ENCODE measurements at regions not wholly inside any gene's neighbourhood (a gene's known extent, or its start where the extent isn't known, plus 50 kb on each side); places are given as distances from the start of the nearest gene placed in this dataset.

DNA sequence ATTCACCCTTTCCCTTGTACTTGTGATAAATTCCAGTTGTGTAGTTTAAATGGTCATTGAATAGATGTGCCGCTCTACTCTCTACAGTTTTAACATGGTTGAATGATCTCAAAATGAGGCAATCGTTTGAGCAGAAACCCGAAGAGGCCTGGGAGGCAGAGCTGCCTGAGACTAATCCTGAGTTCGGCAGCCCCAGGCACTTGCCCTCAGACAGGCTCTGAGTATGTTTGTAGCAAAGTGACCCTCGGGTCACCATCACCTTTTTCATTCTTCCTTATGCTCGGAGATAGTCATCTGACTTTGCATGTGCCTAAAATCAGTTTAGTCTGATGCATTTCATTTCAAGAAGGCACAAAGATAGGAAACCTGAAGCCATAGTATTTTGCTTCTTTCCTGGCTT lies 184.0 kb upstream of the RBFOX1 start:
- Mint-ChIP-seq H3K4me1 (no peaks in the 10 kb centered on the region), H3K27ac (no peak overlapping the region), H3K9me3 (peaks cover 9% of the 10 kb centered on the region), H3K36me3 (no peaks in the 10 kb centered on the region), H3K27me3 (no peaks in the 10 kb centered on the region), H3K4me3 (no peak overlapping the region)

DNA sequence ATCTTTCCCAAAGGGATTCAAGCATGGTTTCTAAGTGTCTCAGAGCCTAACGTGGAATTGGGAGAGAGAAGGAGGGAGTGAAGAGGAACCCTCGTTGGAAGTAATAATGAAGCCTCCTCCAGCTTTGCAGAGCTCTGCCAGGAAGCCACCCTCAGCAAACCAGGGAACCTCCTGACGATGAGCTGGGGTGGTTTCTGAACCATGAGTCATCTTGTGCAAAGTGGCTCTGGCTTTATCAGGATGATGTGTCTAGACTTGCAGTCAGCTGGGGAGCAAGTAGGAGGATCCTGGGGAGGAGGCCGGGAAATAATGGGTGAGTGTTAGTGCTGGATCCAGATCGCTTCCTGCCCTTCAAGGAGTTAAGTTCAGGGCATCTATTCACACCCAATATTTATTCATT lies 191.7 kb upstream of the RBFOX1 start:
- Mint-ChIP-seq H3K4me3 (no peak overlapping the region), H3K36me3 (no peaks in the 10 kb centered on the region), H3K27me3 (no peaks in the 10 kb centered on the region), H3K9me3 (peaks cover 15% of the 10 kb centered on the region), H3K27ac (no peak overlapping the region), H3K4me1 (no peaks in the 10 kb centered on the region)

DNA sequence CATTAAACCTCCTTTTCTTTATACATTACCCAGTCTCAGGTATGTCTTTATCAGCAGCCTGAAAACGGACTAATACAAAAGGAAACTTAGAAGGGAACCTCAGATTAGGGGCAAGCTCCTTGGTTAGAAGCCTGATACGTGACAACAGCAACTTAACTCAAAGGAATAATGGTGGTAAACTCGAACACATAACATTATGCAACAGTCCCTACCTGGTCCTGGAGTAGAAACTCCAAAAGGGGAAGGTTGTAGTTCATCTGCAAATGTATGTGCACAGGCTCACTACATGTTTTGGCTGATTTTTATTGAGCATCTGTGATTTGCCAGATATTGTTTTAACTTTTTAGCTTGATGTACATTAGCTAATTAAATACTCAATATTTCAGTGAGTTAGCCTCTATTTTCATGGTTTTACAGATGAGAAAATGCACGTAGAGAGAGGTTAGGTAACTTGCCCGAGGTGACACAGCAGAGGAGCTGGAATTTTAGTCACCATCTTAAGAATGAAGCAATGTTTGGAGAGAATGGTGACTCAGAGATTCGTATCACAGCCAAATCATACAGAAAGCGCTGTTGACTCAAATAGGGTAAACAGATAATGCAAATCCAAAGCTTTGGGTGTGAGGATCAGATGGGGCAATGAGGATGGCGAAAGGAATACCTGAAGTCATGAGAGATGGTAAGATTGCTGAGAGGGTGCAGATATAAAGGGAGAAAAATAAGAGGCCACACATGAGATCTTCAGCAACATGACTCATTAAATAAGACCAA lies 194.9 kb upstream of the RBFOX1 start:
- no peak overlapping the region for H3K4me3 Mint-ChIP-seq
- H3K27me3 Mint-ChIP-seq: no peaks in the 10 kb centered on the region
- no peaks in the 10 kb centered on the region for H3K4me1 Mint-ChIP-seq
- H3K27ac Mint-ChIP-seq: no peak overlapping the region
- no peaks in the 10 kb centered on the region for H3K36me3 Mint-ChIP-seq
- H3K9me3 Mint-ChIP-seq: peaks cover 16% of the 10 kb centered on the region

GRCh38 chr16:7132465-7132864 lies 200.2 kb upstream of the RBFOX1 start:
- Mint-ChIP-seq H3K27me3 (no peaks in the 10 kb centered on the region), H3K4me1 (no peaks in the 10 kb centered on the region), H3K27ac (no peak overlapping the region), H3K36me3 (no peaks in the 10 kb centered on the region), H3K4me3 (no peak overlapping the region), H3K9me3 (peaks cover 11% of the 10 kb centered on the region)

DNA sequence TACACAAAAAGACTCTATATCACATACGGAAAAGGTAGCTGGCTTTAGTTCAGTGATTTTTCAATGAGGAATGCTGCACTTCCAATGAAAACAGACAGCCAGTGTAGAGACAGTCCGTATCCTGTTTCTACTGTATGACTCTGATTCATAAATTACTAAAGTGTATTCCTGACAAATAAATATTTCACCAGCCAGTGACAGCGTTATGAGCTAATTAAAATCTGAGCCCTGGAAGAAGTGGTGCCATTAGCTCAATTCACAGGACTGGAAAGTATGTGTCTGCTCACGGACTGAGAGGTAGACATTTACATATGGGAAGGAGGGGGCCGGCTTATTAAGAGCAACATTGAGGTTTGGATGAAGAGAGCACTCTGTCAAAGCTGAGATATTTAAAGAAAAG lies 207.9 kb upstream of the RBFOX1 start:
- H3K4me1 Mint-ChIP-seq: no peaks in the 10 kb centered on the region
- H3K4me3 Mint-ChIP-seq: no peak overlapping the region
- no peaks in the 10 kb centered on the region for H3K27me3 Mint-ChIP-seq
- H3K9me3 Mint-ChIP-seq: peaks cover 10% of the 10 kb centered on the region
- no peaks in the 10 kb centered on the region for H3K36me3 Mint-ChIP-seq
- H3K27ac Mint-ChIP-seq: no peak overlapping the region

- Mint-ChIP-seq H3K27me3 (no peaks in the 10 kb centered on the region), H3K36me3 (no peaks in the 10 kb centered on the region), H3K4me3 (no peak overlapping the region), H3K27ac (no peak overlapping the region), H3K4me1 (no peaks in the 10 kb centered on the region), H3K9me3 (peaks cover 10% of the 10 kb centered on the region)
Observed at GRCh38 chr16:7124242-7124641, 208.4 kb upstream of the RBFOX1 start.

DNA sequence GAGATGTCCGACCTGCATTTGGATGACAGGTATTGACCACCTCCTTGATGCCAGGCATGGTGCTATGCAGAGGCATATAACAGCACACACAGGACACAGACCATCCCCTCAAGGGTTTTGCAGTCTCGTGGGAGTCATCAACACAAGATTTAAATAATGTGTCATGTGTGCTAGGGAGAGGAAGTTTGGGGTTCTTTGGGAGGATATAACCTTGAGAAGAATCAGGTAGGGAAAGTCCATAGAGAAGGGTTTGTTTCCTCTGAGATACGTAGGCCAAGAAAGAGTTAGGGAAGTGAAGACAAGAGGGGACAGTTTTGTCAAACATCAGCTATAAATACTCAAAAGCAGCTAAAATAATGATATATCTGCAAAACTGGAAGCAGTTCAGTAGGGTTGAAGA lies 215.9 kb upstream of the RBFOX1 start:
- Mint-ChIP-seq H3K36me3 (no peaks in the 10 kb centered on the region), H3K27ac (no peak overlapping the region), H3K27me3 (no peaks in the 10 kb centered on the region), H3K4me1 (no peaks in the 10 kb centered on the region), H3K4me3 (no peak overlapping the region), H3K9me3 (no peaks in the 10 kb centered on the region)

DNA sequence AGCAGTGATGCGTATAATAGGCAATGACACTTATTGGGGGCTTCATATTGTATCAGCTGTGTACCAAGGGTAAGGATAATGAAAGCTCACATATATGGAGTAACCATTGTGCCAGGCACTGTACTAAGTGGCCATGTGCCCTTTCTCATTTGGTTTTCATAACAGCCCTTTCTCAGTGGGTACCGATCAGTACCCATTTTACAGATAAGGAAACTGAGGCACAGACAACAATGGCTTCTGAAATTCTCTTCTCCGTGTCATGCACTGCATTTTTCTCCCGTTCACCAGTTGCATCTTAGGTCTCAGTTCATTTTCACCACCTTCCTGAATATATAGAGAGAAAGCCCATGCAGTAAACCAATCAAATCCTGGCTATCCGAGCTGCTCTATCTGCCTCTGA lies 216.7 kb upstream of the RBFOX1 start:
- H3K27ac Mint-ChIP-seq: no peak overlapping the region
- no peaks in the 10 kb centered on the region for H3K27me3 Mint-ChIP-seq
- H3K4me3 Mint-ChIP-seq: no peak overlapping the region
- no peaks in the 10 kb centered on the region for H3K9me3 Mint-ChIP-seq
- no peaks in the 10 kb centered on the region for H3K36me3 Mint-ChIP-seq
- H3K4me1 Mint-ChIP-seq: no peaks in the 10 kb centered on the region

DNA sequence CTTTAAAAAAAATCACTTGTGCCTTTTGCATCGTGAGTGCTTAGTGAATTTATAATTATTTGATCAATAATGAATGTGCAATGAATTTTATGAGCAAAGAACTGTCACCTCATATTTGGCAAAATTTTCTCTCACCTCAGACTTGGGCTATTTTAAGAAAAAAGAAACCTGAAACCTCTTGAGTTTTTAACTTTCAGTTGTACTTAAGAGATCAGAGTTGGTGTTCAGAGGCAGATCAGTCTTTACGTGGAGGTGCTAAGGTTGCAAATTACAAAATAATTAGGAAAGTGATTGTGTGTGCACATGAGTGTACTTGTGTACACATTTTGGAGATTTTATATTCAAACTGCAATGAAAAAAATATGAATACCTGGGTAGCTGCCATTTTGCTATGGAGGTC lies 218.7 kb upstream of the RBFOX1 start:
- H3K9me3 Mint-ChIP-seq: no peaks in the 10 kb centered on the region
- no peaks in the 10 kb centered on the region for H3K4me1 Mint-ChIP-seq
- no peak overlapping the region for H3K4me3 Mint-ChIP-seq
- no peak overlapping the region for H3K27ac Mint-ChIP-seq
- no peaks in the 10 kb centered on the region for H3K27me3 Mint-ChIP-seq
- H3K36me3 Mint-ChIP-seq: no peaks in the 10 kb centered on the region

GRCh38 chr16:7113395-7113794 lies 219.2 kb upstream of the RBFOX1 start:
- Mint-ChIP-seq H3K4me3 (no peak overlapping the region), H3K9me3 (no peaks in the 10 kb centered on the region), H3K4me1 (no peaks in the 10 kb centered on the region), H3K36me3 (no peaks in the 10 kb centered on the region), H3K27me3 (no peaks in the 10 kb centered on the region), H3K27ac (no peak overlapping the region)

GRCh38 chr16:7111265-7111664 lies 221.4 kb upstream of the RBFOX1 start:
- Mint-ChIP-seq H3K9me3 (no peaks in the 10 kb centered on the region), H3K4me3 (no peak overlapping the region), H3K27me3 (no peaks in the 10 kb centered on the region), H3K36me3 (no peaks in the 10 kb centered on the region), H3K27ac (no peak overlapping the region), H3K4me1 (no peaks in the 10 kb centered on the region)

DNA sequence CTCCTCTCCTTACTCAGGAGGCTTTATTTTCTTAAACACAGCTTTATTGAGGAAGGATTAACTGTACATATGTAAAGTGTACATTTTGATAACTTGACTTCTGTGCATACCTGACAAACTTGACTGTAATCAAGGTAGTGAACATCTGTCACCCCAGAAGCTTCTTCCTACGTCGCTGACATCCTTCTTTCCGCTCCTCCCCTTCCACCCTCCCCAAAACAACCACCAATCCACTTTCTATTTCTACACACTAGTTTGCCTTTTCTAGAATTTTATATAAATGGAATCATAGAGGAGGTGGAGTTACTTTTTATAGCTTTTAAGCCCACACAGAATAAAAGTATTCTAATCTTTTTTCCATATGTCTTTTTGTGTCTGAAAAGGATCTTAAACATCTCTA lies 225.2 kb upstream of the RBFOX1 start:
- Mint-ChIP-seq H3K4me3 (no peak overlapping the region), H3K27ac (no peak overlapping the region), H3K9me3 (no peaks in the 10 kb centered on the region), H3K27me3 (no peaks in the 10 kb centered on the region), H3K36me3 (no peaks in the 10 kb centered on the region), H3K4me1 (no peaks in the 10 kb centered on the region)

DNA sequence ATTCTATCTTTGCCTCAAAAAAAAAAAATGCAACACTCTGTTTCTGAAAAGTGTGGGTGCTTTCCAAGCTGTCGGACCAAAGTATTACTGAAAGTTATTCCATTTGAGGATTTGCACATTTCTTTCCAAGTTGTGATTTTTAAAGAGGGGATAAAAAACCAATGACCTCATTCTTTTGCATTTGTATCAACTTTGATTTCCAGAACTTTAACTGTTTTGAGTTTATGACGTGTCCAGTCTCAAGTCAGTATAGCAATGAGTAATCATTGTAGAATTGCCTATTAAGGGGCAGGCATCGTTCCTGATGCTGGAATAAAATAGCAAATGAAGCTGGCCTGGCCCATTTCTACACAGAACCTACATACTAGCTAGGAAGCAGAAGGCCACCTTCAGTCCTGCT lies 229.6 kb upstream of the RBFOX1 start:
- Mint-ChIP-seq H3K9me3 (no peaks in the 10 kb centered on the region), H3K36me3 (no peaks in the 10 kb centered on the region), H3K27ac (no peak overlapping the region), H3K27me3 (no peaks in the 10 kb centered on the region), H3K4me1 (no peaks in the 10 kb centered on the region), H3K4me3 (no peak overlapping the region)

GRCh38 chr16:7101054-7101453 lies 231.6 kb upstream of the RBFOX1 start:
- Mint-ChIP-seq H3K27me3 (no peaks in the 10 kb centered on the region), H3K4me3 (no peak overlapping the region), H3K9me3 (no peaks in the 10 kb centered on the region), H3K27ac (no peak overlapping the region), H3K4me1 (no peaks in the 10 kb centered on the region), H3K36me3 (no peaks in the 10 kb centered on the region)

GRCh38 chr16:7097518-7097917 lies 235.1 kb upstream of the RBFOX1 start:
- Mint-ChIP-seq H3K9me3 (peaks cover 10% of the 10 kb centered on the region), H3K27me3 (no peaks in the 10 kb centered on the region), H3K4me3 (no peak overlapping the region), H3K27ac (no peak overlapping the region), H3K4me1 (no peaks in the 10 kb centered on the region), H3K36me3 (no peaks in the 10 kb centered on the region)

- Mint-ChIP-seq H3K9me3 (peaks cover 10% of the 10 kb centered on the region), H3K36me3 (no peaks in the 10 kb centered on the region), H3K27me3 (no peaks in the 10 kb centered on the region), H3K4me3 (no peak overlapping the region), H3K4me1 (no peaks in the 10 kb centered on the region), H3K27ac (no peak overlapping the region)
Observed at GRCh38 chr16:7093511-7093910, 239.1 kb upstream of the RBFOX1 start.

DNA sequence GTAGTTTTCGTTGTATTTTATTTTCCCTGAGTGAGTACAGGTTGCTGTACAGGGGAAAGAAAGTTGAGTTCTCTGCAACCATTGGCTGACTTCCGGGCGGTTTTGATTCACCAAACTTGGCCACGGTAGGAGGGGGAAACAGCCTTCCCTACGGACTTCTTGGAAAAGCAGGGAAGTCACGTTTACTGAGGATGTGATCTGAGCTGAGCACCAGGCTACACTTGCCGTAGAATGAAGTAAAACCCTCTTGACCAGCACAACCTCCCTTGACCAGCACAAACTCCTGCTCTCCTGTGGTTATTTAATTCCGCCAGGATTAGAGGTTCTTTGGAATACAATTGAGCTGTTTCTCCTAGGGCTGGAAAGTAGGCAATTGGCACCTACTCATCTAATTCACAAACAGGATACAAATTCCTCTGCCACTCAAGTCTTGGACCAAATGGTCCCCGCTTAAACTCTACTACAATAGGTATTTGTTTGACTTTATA lies 242.0 kb upstream of the RBFOX1 start:
- H3K9me3 Mint-ChIP-seq: peaks cover 18% of the 10 kb centered on the region
- no peaks in the 10 kb centered on the region for H3K4me1 Mint-ChIP-seq
- no peaks in the 10 kb centered on the region for H3K27me3 Mint-ChIP-seq
- H3K4me3 Mint-ChIP-seq: no peak overlapping the region
- no peak overlapping the region for H3K27ac Mint-ChIP-seq
- H3K36me3 Mint-ChIP-seq: no peaks in the 10 kb centered on the region

All from activated naive CD4-positive, alpha-beta T cell treated with anti-CD3 and anti-CD28 coated beads, Interleukin-2, amount 50 U/mL, for 24 hours (primary cell).